ENCODE measurements at regions not wholly inside any gene's neighbourhood (a gene's known extent, or its start where the extent isn't known, plus 50 kb on each side); places are given as distances from the start of the nearest gene placed in this dataset.

- no peak for TF ChIP-seq ZNF462 (CRISPR knock-in tag; IDR thresholded peaks at IDR 0.05)
Observed at GRCh38 chr10:131024259-131025131, 287.0 kb downstream of the TCERG1L start (continued).

DNA sequence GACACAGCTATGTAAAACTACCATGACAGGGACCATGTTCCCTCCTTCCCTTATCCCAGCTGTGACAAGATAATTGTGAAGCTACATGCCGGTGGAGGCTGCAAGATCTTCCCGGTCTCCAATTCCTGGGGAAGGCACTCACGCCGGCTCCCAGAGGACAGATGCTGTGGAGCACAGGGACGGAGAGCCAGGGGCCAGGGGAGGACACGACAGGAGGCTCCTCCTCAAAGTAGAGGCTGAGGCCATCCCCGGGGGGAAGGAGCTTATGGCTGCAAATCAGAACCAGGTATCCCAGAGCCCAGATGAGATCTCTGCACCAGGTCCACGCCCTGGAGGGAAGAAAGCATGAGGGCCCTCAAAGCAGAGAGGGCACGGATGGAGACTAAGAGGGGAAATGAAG, 286.2 kb downstream of the TCERG1L start:
- DNase-seq (ENCODE audit: low spot score) = no peak
- Histone ChIP-seq H3K9me2 (ENCODE audit: insufficient read depth) (no peaks in the 10 kb centered on the region), H3F3A (replicated peaks; ENCODE audit: low read depth) (no peaks in the 10 kb centered on the region), H4K20me1 (replicated peaks; ENCODE audit: insufficient read depth) (no peaks in the 10 kb centered on the region), H3K27ac (ENCODE audit: low read depth) (no peak overlapping the region), H3K79me2 (replicated peaks; ENCODE audit: insufficient read depth) (no peaks in the 10 kb centered on the region), H3K27me3 (ENCODE audit: insufficient read depth) (no peaks in the 10 kb centered on the region), H3K4me2 (no peak overlapping the region), H3K36me3 (ENCODE audit: insufficient read depth) (no peaks in the 10 kb centered on the region), H3K4me1 (ENCODE audit: insufficient read depth) (no peaks in the 10 kb centered on the region), H3K4me3 (no peak overlapping the region), H2AFZ (no peak overlapping the region)
- ATAC-seq = no peak
- Mint-ChIP-seq H3K27ac (no peak overlapping the region), H3K4me3 (no peak overlapping the region), H3K36me3 (ENCODE audit: low read depth) (peaks cover 19% of the 10 kb centered on the region), H3K9me3 (peaks cover 80% of the 10 kb centered on the region), H3K27me3 (ENCODE audit: insufficient read depth, low read depth, poor library complexity) (peaks cover 14% of the 10 kb centered on the region), H3K4me1 (no peaks in the 10 kb centered on the region)
- TF ChIP-seq REST (IDR thresholded peaks at IDR 0.05; ENCODE audit: unreplicated experiment) (no peak), ZNF331 (CRISPR knock-in tag; IDR thresholded peaks at IDR 0.05; ENCODE audit: low read depth) (no peak), ZNF462 (CRISPR knock-in tag; IDR thresholded peaks at IDR 0.05) (no peak), POLR2AphosphoS5 (IDR thresholded peaks at IDR 0.05; ENCODE audit: low read depth) (no peak)

Measured in GM23338 (cell line).